SJCRH30 (cell line): ENCODE measurements at regions not wholly inside any gene's neighbourhood (a gene's known extent, or its start where the extent isn't known, plus 50 kb on each side); places are given as distances from the start of the nearest gene placed in this dataset.

Source experiments
- DNase-seq, 2 experiments: peaks; one replicate each; pipeline ENCODE4 v3.0.0-alpha.2; 2015 to 2020
- H3K27ac ChIP-seq: fragments of 250-450 bp; sonication (Bioruptor Pico); 2 replicates; pipeline ENCODE4 v1.5.1; 2020; ENCODE audit warnings: mild to moderate bottlenecking, moderate library complexity
- H3K27me3 ChIP-seq: fragments of 250-450 bp; sonication (Bioruptor Pico); 2 replicates; pipeline ENCODE4 v1.5.1; 2020; ENCODE audit warnings: mild to moderate bottlenecking, moderate library complexity
- H3K36me3 ChIP-seq: fragments of 250-450 bp; sonication (Bioruptor Pico); 2 replicates; pipeline ENCODE4 v1.5.1; 2020; ENCODE audit warnings: mild to moderate bottlenecking, moderate library complexity
- H3K4me1 ChIP-seq: fragments of 250-450 bp; sonication (Bioruptor Pico); 2 replicates; pipeline ENCODE4 v1.5.1; 2020; ENCODE audit warnings: mild to moderate bottlenecking, moderate library complexity
- H3K4me3 ChIP-seq: fragments of 250-450 bp; sonication (Bioruptor Pico); 2 replicates; pipeline ENCODE4 v1.5.1; 2020; ENCODE audit warnings: mild to moderate bottlenecking, moderate library complexity
- H3K9me3 ChIP-seq: fragments of 250-450 bp; sonication (Bioruptor Pico); replicated peaks from 2 replicates; pipeline ENCODE4 v1.5.1; 2020; ENCODE audit warnings: mild to moderate bottlenecking, moderate library complexity

GRCh38 chr2:8625399-8626300 lies 56.2 kb upstream of the ID2 start:
- H3K4me3 ChIP-seq, result no peak overlapping the region
- H3K4me1 ChIP-seq, result no peaks in the 10 kb centered on the region
- H3K27me3 ChIP-seq, result peaks cover 5% of the 10 kb centered on the region; the same call in 1 of the 2 replicates
- H3K9me3 ChIP-seq, result no peaks in the 10 kb centered on the region
- no peaks in the 10 kb centered on the region for H3K36me3 ChIP-seq
- no peak for DNase-seq
- H3K27ac ChIP-seq, result no peak overlapping the region

- no peak for DNase-seq
- Histone ChIP-seq H3K9me3 (no peaks in the 10 kb centered on the region), H3K4me1 (no peaks in the 10 kb centered on the region), H3K27ac (no peak overlapping the region), H3K27me3 (peaks cover 7% of the 10 kb centered on the region; the same call in 1 of the 2 replicates), H3K36me3 (no peaks in the 10 kb centered on the region), H3K4me3 (no peak overlapping the region)
These were observed 55.3 kb upstream of the ID2 start for GRCh38 chr2:8626572-8626971.

DNA sequence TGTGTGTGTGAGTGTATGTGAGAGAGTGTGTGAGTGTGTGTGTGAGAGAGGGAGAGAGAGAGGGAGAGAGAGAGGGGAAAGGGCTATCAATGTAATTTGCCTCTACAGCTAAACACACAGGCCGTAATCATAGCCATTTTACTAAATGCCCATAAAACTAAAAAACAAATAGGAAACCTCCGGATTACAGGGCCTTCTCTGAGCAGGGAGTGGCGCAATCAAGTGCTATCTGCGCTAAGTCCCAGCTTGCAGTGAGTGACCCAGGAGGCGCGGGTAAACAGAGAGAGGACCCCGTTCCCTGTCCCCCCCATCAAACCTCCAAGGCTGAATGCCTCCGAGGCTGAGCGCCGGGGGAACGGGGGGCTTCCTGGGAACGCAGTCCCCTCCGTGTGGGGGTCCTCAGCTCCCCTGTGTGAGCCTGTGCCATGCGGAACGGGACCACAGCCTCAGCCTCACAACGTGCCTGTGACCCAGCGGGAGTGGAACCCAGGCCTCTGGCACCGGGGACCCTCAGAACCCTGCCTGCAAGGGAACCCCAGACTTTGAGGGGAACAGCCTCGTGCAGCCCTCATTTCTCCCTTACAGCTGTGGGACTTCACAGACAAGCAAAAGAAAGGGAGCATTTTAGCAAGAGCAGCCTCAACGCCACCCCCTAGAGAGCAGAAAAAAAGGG lies 54.7 kb upstream of the ID2 start:
- Histone ChIP-seq H3K4me3 (no peak overlapping the region), H3K36me3 (no peaks in the 10 kb centered on the region), H3K4me1 (no peaks in the 10 kb centered on the region), H3K9me3 (no peaks in the 10 kb centered on the region), H3K27ac (no peak overlapping the region), H3K27me3 (peaks cover 10% of the 10 kb centered on the region; the same call in 1 of the 2 replicates)
- DNase-seq, result no peak

- DNase-seq, result no peak
- Histone ChIP-seq H3K27ac (no peak overlapping the region), H3K4me1 (no peaks in the 10 kb centered on the region), H3K27me3 (peaks cover 10% of the 10 kb centered on the region; the same call in 1 of the 2 replicates), H3K36me3 (no peaks in the 10 kb centered on the region), H3K4me3 (no peak overlapping the region), H3K9me3 (no peaks in the 10 kb centered on the region)
These were observed 54.2 kb upstream of the ID2 start for GRCh38 chr2:8627692-8628085.

DNA sequence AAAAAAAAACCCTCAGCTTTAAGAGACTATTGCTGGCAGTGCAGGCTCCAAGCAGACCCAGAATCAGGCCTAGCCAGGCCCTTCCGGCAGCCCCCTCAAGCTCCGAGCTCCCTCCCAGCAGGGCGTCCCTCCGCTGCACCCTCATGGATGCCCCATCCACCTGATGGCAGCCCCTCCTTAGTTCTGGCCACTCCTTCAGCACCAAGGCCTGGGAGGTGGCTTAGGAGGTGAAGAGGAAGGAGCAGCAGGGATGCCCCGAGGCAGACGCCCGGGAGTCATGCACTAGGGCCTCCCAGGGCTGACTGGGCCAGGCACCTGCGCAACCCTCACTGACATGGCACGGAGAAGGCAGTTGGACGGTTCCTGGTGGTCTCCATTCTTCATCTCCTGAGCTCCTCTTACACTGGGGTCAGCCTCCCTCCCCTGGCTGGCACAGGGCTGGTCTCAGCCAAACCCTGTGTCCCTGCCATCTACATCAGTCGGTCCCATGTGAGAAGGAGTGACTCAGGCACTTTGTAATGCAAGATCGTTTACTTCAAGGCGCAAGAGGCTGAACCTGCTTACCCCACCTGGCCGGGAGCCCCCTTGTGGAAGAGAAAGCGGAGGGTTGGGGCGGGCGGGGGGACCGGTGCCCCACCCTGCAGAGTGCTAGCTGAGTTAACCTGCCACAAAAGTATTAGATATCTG lies 53.5 kb upstream of the ID2 start:
- H3K4me1 ChIP-seq, result no peaks in the 10 kb centered on the region
- H3K36me3 ChIP-seq, result no peaks in the 10 kb centered on the region
- DNase-seq, result no peak
- no peak overlapping the region for H3K4me3 ChIP-seq
- H3K27me3 ChIP-seq, result peaks cover 10% of the 10 kb centered on the region; the same call in 1 of the 2 replicates
- H3K27ac ChIP-seq, result no peak overlapping the region
- H3K9me3 ChIP-seq, result no peaks in the 10 kb centered on the region

- no peaks in the 10 kb centered on the region for H3K4me1 ChIP-seq
- no peaks in the 10 kb centered on the region for H3K9me3 ChIP-seq
- H3K27ac ChIP-seq, result no peak overlapping the region
- H3K27me3 ChIP-seq, result peaks cover 10% of the 10 kb centered on the region; the same call in 1 of the 2 replicates
- DNase-seq, result no peak
- H3K36me3 ChIP-seq, result no peaks in the 10 kb centered on the region
- H3K4me3 ChIP-seq, result no peak overlapping the region
These were observed 53.0 kb upstream of the ID2 start for GRCh38 chr2:8628866-8629209.

GRCh38 chr2:8629402-8629801 lies 52.5 kb upstream of the ID2 start:
- H3K4me3 ChIP-seq, result no peak overlapping the region
- no peak for DNase-seq
- no peaks in the 10 kb centered on the region for H3K9me3 ChIP-seq
- H3K27ac ChIP-seq, result no peak overlapping the region
- H3K36me3 ChIP-seq, result no peaks in the 10 kb centered on the region
- H3K4me1 ChIP-seq, result peaks cover 4% of the 10 kb centered on the region; the same call in 1 of the 2 replicates
- H3K27me3 ChIP-seq, result peaks cover 10% of the 10 kb centered on the region; the same call in 1 of the 2 replicates

DNA sequence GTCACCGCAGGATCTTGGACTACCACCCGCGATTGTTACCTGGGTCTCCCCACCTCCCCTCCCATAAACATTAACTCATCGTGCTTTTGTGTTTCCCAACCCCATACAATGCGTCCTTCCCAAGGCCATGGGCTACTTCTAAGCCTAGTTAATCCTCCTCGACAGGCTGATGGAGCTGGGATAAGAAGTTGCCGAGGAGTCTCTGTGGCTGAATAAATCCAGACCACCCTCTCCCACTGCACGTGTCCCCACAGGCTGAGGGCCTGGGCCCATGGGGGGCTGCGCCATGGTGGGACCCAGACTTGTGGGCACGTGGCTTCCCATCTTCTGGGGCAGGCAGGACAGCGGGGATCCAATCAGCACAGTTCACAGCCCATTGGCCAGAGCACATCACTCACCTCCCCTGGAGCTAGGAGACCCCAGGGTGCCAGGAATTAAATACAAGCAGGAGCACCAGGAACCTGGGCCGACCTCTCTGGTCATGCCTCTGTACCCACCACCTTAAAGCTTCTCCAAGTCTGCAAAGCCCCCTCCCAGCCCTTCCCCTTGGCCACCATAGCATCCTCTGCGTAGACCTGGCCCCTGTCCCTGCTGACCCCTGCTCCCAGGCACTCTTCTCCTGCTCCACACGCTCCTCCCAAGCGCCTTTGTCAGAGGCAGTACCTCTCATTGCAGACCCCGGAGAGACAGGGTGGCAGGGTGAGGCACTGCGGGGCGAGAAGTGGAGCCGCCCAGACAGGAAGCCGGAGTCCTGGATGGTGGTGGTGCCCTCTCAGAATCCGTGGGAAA lies 51.0 kb upstream of the ID2 start:
- Histone ChIP-seq H3K27ac (no peak overlapping the region), H3K9me3 (no peaks in the 10 kb centered on the region), H3K4me1 (peaks cover 4% of the 10 kb centered on the region; the same call in 1 of the 2 replicates), H3K27me3 (peaks cover 5% of the 10 kb centered on the region; the same call in 1 of the 2 replicates), H3K36me3 (no peaks in the 10 kb centered on the region), H3K4me3 (no peak overlapping the region)
- DNase-seq, result no peak

GRCh38 chr2:8631465-8632005 lies 50.3 kb upstream of the ID2 start:
- Histone ChIP-seq H3K27ac (no peak overlapping the region), H3K27me3 (peaks cover 5% of the 10 kb centered on the region; the same call in 1 of the 2 replicates), H3K36me3 (no peaks in the 10 kb centered on the region), H3K9me3 (no peaks in the 10 kb centered on the region), H3K4me3 (no peak overlapping the region), H3K4me1 (peaks cover 4% of the 10 kb centered on the region; the same call in 1 of the 2 replicates)
- no peak for DNase-seq
